ENCODE measurements at regions not wholly inside any gene's neighbourhood (a gene's known extent, or its start where the extent isn't known, plus 50 kb on each side); places are given as distances from the start of the nearest gene placed in this dataset.
A peak's percentile ranks its signal among the peaks of the same experiment; 100 is the strongest.

DNA sequence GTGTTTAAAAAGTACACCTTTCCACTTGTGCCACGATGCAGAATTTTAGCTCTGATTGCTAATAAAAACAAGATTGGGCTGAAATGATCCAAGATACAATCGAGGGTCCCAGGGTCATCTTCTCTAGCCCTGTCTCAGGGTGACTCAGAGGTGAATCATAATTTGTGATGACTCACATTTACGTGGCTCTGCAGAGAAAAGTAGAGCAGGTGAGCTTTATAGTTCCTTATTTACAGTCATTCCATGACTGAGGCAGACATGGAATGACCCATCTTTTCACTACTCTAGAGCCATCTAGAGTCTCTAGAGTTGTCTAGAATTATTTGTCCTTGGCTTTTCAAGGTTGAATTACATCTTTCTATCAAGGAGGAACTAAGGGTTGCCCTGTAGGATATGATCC lies 155.2 kb downstream of the GAS1 start:
- Mint-ChIP-seq H3K4me3 (no peak overlapping the region), H3K9me3 (no peaks in the 10 kb centered on the region), H3K27ac (no peak overlapping the region), H3K4me1 (no peaks in the 10 kb centered on the region), H3K36me3 (no peaks in the 10 kb centered on the region)
- DNase-seq (ENCODE audit: low spot score in 2 of 2) (no peak), ATAC-seq (peak; percentile 39)

GRCh38 chr9:86790805-86791204 lies 156.5 kb downstream of the GAS1 start:
- no peak overlapping the region for H3K27ac Mint-ChIP-seq
- H3K36me3 Mint-ChIP-seq = no peaks in the 10 kb centered on the region
- no peak for DNase-seq (ENCODE audit: low spot score in 2 of 2)
- ATAC-seq = no peak
- H3K4me3 Mint-ChIP-seq = no peak overlapping the region
- no peaks in the 10 kb centered on the region for H3K9me3 Mint-ChIP-seq
- no peaks in the 10 kb centered on the region for H3K4me1 Mint-ChIP-seq

GRCh38 chr9:86788456-86788855 lies 158.8 kb downstream of the GAS1 start:
- no peak for DNase-seq (ENCODE audit: low spot score in 2 of 2)
- Mint-ChIP-seq H3K27ac (no peak overlapping the region), H3K36me3 (no peaks in the 10 kb centered on the region), H3K4me3 (no peak overlapping the region), H3K9me3 (no peaks in the 10 kb centered on the region), H3K4me1 (no peaks in the 10 kb centered on the region)
- no peak for ATAC-seq

DNA sequence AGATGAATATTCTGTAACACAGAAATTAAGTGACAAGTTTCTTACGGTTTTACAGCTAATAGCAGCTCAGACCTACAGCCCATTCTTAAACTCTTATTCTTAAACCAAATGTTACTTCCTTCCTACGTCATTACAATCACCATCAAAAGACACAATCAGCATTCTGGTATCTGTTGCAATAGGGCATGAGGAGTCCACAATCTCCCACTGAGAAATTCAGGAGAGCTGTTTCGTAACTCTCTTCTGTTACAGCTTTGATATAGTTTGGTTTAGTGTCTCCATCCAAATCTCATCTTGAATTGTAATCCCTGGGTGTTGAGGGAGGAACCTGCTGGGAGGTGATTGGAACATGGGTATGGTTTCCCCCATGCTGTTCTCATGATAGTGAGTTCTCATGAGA lies 163.4 kb downstream of the GAS1 start:
- ATAC-seq (no peak), DNase-seq (ENCODE audit: low spot score in 2 of 2) (no peak)
- Mint-ChIP-seq H3K27ac (no peak overlapping the region), H3K36me3 (no peaks in the 10 kb centered on the region), H3K4me1 (no peaks in the 10 kb centered on the region), H3K4me3 (no peak overlapping the region), H3K9me3 (no peaks in the 10 kb centered on the region)

DNA sequence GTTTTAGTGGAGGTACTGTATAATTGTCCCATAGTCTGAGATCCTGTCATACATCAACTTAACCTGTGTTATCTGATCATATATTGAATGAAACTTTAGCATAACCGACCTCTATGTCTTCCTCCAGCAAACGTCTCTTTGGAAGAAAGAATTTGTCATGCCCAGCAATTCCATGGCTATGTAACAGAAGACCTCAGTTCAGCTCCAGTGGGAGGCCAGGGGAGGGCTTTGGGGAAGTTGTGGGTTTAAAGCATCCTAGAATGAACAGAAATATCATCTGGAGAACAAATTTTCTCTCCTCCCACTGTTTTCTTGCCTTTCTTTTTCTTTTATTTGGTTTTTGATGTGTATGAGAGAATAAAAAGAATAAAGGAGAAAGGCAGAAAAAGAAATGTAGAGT lies 164.5 kb downstream of the GAS1 start:
- ATAC-seq (no peak), DNase-seq (ENCODE audit: low spot score in 2 of 2) (no peak)
- H3K9me3 Mint-ChIP-seq = no peaks in the 10 kb centered on the region
- no peaks in the 10 kb centered on the region for H3K36me3 Mint-ChIP-seq
- no peak overlapping the region for H3K27ac Mint-ChIP-seq
- H3K4me1 Mint-ChIP-seq = no peaks in the 10 kb centered on the region
- no peak overlapping the region for H3K4me3 Mint-ChIP-seq

GRCh38 chr9:86778761-86779160 lies 168.5 kb downstream of the GAS1 start:
- Mint-ChIP-seq H3K4me1 (no peaks in the 10 kb centered on the region), H3K27ac (no peak overlapping the region), H3K36me3 (no peaks in the 10 kb centered on the region), H3K9me3 (no peaks in the 10 kb centered on the region), H3K4me3 (no peak overlapping the region)
- no peak for DNase-seq (ENCODE audit: low spot score in 2 of 2)
- ATAC-seq = no peak

GRCh38 chr9:86775718-86776117 lies 171.6 kb downstream of the GAS1 start:
- no peak for DNase-seq (ENCODE audit: low spot score in 2 of 2)
- Mint-ChIP-seq H3K36me3 (no peaks in the 10 kb centered on the region), H3K9me3 (no peaks in the 10 kb centered on the region), H3K4me3 (no peak overlapping the region), H3K4me1 (no peaks in the 10 kb centered on the region), H3K27ac (no peak overlapping the region)
- ATAC-seq = no peak

DNA sequence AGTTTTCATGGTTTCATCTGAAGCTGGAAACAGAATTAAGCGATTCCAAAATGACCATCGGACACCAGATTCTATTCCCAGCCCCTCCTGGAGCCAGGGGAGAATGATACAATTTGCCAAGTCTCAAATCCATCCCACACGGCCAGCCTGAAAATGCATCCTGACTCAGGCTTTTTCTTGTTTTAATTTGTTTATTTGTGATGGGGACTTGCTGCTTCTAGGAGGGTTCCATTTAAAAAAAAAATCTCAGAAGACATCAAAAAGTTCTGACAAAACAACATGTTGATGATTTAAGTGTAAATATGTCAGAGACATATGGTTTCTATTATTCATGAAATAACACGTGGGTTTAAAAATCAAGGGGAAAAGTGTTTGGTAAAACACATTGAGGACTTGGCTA lies 173.2 kb downstream of the GAS1 start:
- no peak overlapping the region for H3K27ac Mint-ChIP-seq
- DNase-seq (ENCODE audit: low spot score in 2 of 2) = no peak
- H3K4me1 Mint-ChIP-seq = no peaks in the 10 kb centered on the region
- no peak for ATAC-seq
- no peaks in the 10 kb centered on the region for H3K9me3 Mint-ChIP-seq
- H3K36me3 Mint-ChIP-seq = no peaks in the 10 kb centered on the region
- no peak overlapping the region for H3K4me3 Mint-ChIP-seq

GRCh38 chr9:86773422-86773945 lies 173.8 kb downstream of the GAS1 start:
- Mint-ChIP-seq H3K4me1 (no peaks in the 10 kb centered on the region), H3K36me3 (no peaks in the 10 kb centered on the region), H3K4me3 (no peak overlapping the region), H3K9me3 (no peaks in the 10 kb centered on the region), H3K27ac (no peak overlapping the region)
- no peak for ATAC-seq
- DNase-seq (ENCODE audit: low spot score in 2 of 2) = no peak

GRCh38 chr9:86772635-86772993 lies 174.7 kb downstream of the GAS1 start:
- no peaks in the 10 kb centered on the region for H3K4me1 Mint-ChIP-seq
- no peaks in the 10 kb centered on the region for H3K9me3 Mint-ChIP-seq
- no peaks in the 10 kb centered on the region for H3K36me3 Mint-ChIP-seq
- H3K27ac Mint-ChIP-seq = no peak overlapping the region
- no peak for ATAC-seq
- no peak overlapping the region for H3K4me3 Mint-ChIP-seq
- no peak for DNase-seq (ENCODE audit: low spot score in 2 of 2)

GRCh38 chr9:86771941-86772634 lies 175.2 kb downstream of the GAS1 start:
- Mint-ChIP-seq H3K27ac (no peak overlapping the region), H3K9me3 (no peaks in the 10 kb centered on the region), H3K4me1 (no peaks in the 10 kb centered on the region), H3K36me3 (no peaks in the 10 kb centered on the region), H3K4me3 (no peak overlapping the region)
- no peak for DNase-seq (ENCODE audit: low spot score in 2 of 2)
- no peak for ATAC-seq

DNA sequence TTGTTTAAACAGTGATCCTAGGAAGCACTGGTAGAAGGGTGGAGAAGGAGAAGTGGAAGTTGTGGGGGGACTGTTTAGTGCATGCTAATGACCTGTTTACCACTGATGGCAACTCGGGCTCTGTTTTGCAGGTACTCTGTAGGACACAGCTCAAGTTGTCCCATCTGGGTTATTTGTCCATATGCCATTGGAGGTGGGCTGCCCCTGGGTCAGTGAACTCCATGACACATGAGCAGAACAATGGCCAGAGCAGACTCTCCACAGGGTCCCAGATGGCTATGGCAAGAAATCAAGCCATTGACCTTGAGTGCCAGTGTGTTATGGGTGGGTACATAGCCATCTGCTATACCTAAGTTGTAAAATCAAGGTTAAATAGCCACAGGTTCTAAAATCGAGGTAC lies 175.9 kb downstream of the GAS1 start:
- DNase-seq (ENCODE audit: low spot score in 2 of 2) (no peak), ATAC-seq (no peak)
- H3K4me1 Mint-ChIP-seq = no peaks in the 10 kb centered on the region

DNA sequence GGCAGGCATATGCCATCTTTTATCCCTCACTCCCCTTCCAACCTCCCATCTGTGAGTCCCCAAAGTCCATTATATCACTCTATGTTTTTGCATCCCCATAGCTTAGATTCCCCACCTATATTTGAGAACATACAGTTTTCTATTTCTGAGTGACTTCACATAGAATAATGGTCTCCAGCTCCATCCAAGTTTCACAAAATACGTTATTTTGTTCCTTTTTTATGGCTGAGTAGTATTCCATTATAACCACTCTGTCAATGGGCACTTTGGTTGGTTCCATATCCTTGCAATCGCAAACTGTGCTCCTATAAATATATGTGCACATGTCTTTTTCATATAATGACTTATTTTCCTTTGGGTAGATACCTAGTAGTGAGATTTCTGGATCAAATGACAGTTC lies 178.6 kb downstream of the GAS1 start:
- DNase-seq (ENCODE audit: low spot score in 2 of 2) = no peak
- Mint-ChIP-seq H3K4me1 (no peaks in the 10 kb centered on the region), H3K36me3 (no peaks in the 10 kb centered on the region), H3K27ac (no peak overlapping the region), H3K4me3 (no peak overlapping the region), H3K9me3 (no peaks in the 10 kb centered on the region)
- ATAC-seq = no peak

More for the DNA sequence above, 175.9 kb downstream of the GAS1 start:
- no peak overlapping the region for H3K27ac Mint-ChIP-seq
- no peaks in the 10 kb centered on the region for H3K36me3 Mint-ChIP-seq
- no peaks in the 10 kb centered on the region for H3K9me3 Mint-ChIP-seq
- H3K4me3 Mint-ChIP-seq = no peak overlapping the region

- H3K36me3 Mint-ChIP-seq = no peaks in the 10 kb centered on the region
- no peak overlapping the region for H3K27ac Mint-ChIP-seq
- no peaks in the 10 kb centered on the region for H3K9me3 Mint-ChIP-seq
- ATAC-seq = no peak
- no peak overlapping the region for H3K4me3 Mint-ChIP-seq
- no peaks in the 10 kb centered on the region for H3K4me1 Mint-ChIP-seq
- no peak for DNase-seq (ENCODE audit: low spot score in 2 of 2)
Observed at GRCh38 chr9:86768020-86768419, 179.3 kb downstream of the GAS1 start.

DNA sequence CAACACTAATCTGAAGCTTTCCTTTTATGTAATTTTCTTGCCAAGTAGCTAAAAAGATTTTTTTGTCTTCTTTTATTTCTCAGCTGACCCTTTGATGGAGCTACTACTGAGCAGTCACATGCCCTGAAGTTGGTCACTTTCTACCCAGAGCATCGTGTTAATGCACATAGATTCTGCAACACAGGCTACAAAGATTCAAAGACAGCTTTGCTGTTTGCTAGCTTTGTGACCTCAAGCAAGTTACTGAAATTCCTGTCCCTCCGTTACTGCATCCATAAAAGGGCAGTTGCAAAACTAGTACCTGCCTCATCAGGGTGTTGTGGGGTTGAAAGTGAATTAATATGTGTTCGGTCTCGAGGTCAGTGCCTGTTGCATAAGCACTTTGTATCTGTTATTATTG lies 179.9 kb downstream of the GAS1 start:
- Mint-ChIP-seq H3K4me3 (no peak overlapping the region), H3K36me3 (no peaks in the 10 kb centered on the region), H3K9me3 (no peaks in the 10 kb centered on the region), H3K4me1 (no peaks in the 10 kb centered on the region), H3K27ac (no peak overlapping the region)
- ATAC-seq (no peak), DNase-seq (ENCODE audit: low spot score in 2 of 2) (peak in 1 of 2 donors; percentile 1)

GRCh38 chr9:86766912-86767311 lies 180.4 kb downstream of the GAS1 start:
- H3K27ac Mint-ChIP-seq = no peak overlapping the region
- H3K4me3 Mint-ChIP-seq = no peak overlapping the region
- no peaks in the 10 kb centered on the region for H3K36me3 Mint-ChIP-seq
- DNase-seq (ENCODE audit: low spot score in 2 of 2) = peak in 1 of 2 donors; percentile 12
- ATAC-seq = no peak
- no peaks in the 10 kb centered on the region for H3K9me3 Mint-ChIP-seq
- H3K4me1 Mint-ChIP-seq = no peaks in the 10 kb centered on the region

DNA sequence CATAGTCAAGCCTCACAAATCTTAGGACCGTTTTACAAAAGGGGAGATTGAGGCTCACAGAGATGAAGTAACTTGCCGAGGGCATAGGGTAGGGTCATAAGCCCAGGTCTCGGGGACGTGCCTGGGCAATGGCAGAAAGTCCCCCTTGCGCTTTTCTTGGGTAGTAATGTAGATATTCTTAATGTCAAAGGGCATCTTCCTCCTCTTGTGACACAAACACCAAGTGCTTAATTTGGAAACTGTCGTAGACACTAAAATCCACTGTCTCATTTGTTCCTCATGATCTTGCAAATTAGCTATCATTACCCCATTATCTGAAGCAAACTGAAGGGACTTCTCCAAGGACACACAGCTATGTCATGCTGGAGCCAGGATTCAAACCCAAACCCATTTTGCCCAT lies 180.8 kb downstream of the GAS1 start:
- H3K27ac Mint-ChIP-seq = no peak overlapping the region
- no peaks in the 10 kb centered on the region for H3K4me1 Mint-ChIP-seq
- no peaks in the 10 kb centered on the region for H3K9me3 Mint-ChIP-seq
- DNase-seq (ENCODE audit: low spot score in 2 of 2) (peak in 1 of 2 donors; percentile 10), ATAC-seq (no peak)
- H3K36me3 Mint-ChIP-seq = no peaks in the 10 kb centered on the region
- no peak overlapping the region for H3K4me3 Mint-ChIP-seq
